Activated CD8-positive, alpha-beta memory T cell treated with anti-CD3 and anti-CD28 coated beads for 24 hours (primary cell): ENCODE measurements at regions not wholly inside any gene's neighbourhood (a gene's known extent, or its start where the extent isn't known, plus 50 kb on each side); places are given as distances from the start of the nearest gene placed in this dataset.

Source experiments
- DNase-seq: peaks from one replicate; pipeline ENCODE4 v3.0.0-alpha.2; 2020

DNA sequence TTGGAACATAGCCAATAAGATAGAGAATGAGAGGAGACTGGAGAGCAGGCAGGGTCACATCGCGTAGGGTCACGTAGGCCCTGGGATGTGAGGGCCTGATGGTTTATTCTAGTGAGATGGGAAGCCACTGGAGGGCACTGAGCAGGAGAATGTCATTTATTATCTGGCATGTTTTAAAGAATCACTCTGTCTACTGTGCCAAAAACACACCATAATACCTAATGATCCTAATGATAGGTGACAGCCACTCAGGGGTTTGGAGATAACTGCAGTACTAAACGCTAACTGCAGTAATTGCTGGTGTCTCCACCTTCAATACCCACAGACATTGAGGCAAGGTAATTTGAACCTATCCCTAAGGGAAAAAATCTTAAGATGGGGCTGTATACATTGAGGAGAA, 185.4 kb downstream of the TTLL7 start:
- no peak for DNase-seq

- DNase-seq: no peak
Measured at GRCh38 chr1:83810144-83810543, 188.8 kb downstream of the TTLL7 start.

DNA sequence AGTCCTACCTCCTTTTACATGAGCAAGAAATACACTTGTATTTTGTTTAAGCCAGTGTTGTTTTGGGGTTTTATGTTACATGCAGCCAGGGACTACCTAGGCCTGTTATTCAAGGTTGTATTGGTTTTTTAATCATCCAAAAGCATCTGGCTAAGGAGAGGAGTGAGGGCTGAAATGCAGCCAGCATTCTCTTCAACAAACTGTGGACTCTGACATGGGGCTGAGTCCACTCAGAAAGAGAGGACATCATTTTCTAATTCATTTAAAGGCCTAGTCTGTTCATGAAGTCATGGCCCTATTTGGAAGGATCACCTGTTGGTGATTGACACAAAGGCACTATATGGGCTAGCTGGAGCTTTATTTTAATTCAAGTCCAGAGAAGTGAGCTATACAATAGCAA, 190.4 kb downstream of the TTLL7 start:
- no peak for DNase-seq

DNA sequence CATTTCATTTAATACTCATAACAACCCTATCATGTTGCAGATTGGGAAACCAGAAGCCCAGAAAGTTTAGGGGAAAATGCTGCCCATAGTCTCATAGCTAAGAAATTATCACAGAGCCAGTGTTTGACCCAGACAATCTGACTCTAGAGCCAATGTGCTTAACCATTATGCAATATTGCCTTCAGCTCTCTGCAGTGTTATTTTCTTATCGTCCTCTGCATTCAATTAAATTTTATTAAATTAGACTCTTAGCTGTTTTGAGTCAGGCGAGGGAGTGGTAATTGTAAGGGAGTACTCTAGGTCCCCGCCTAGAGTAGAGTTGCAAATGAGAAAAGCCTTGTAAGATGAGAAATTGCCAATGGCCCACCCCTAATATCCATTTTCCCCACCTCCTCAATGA, 191.1 kb downstream of the TTLL7 start:
- DNase-seq: no peak

DNA sequence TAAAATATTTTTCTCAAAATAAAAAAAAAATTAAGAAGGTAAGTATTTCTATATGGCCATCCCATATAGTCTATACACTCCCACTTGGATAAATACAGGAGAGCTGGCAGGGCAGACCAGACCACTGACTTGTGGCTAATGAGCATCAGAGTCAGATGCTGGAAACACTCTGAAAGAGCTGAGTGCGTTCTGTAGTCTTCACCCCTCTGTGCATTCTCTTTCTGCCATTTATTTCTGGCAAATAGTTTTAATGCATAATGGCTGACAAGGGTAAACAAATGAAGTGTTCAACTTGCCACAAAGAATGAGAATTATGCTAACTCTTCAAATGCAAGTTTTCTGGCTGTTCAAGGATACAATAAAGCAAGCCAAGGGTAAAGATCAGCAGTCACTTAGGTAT, 191.7 kb downstream of the TTLL7 start:
- no peak for DNase-seq

DNA sequence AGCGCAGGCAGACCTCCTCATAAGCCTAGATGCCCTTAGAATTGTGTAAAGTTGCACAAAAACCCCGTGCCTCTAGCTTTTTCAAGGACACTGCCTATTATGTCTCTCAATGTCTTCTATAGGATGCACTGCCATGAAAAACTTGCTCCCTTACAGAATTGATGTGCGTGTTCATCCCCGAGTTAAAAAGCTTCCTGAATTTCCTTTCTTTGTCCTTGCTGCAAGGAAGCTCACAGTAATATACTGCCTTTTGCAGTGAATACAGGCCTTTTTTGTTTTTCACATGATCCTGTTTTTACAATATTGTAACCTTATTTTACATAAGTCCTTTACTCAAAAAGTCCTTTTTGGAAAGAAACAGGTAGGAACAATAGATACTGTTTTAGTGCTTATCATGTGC, 193.0 kb downstream of the TTLL7 start:
- DNase-seq: no peak

DNA sequence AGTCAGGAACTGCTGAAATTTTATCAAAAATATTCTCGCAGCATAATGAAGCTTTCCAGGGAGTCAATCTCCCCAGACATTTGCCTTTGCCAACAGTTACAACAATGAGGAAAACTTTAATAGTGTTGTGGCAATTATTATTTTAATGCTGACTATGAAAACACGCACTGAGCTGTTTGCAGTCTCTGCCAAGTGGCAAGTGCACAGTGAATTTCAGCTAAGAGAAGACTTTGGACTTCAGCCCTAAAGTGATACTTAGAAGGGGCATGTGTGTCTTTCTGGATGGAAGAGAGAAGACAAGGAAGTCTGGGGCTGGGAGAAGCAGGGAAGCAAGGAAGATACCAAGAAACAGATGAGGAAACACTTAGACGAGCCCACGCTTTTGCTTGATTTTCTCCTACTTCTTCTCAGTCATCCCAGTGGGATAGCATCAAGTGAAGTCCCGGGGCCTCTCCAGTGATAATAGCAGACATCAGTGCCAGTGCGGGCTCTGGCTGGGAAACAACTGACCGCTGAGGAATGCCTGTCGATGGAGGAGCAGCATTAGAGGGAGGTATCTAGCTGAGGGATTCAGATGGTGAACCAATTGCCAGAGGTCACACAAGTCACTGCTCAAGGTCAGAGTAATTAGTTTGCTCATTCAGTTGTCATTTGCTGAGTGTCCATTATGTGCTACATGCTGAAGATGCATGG, 196.3 kb downstream of the TTLL7 start:
- no peak for DNase-seq

DNA sequence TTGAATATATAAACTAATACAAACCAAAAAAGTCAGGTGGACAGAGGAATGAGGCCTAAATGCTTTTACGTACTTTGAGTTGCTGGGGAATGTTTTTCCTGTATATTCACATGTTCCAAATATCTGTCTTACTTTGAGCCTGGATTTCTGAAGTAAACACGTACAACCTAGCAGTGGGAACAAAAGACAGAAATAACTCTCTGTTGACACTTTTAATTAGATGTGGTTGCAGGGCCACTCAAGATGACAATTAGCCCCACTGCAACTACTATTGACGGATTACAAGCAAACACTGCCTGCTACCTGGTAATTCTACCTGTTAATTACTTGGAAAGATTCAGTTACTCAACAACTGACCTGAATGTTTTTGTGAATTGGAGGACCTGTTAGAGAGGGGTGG, 196.9 kb downstream of the TTLL7 start:
- DNase-seq: no peak

- no peak for DNase-seq
Measured at GRCh38 chr1:83800066-83800465, 198.9 kb downstream of the TTLL7 start.

GRCh38 chr1:83799594-83799993, 199.3 kb downstream of the TTLL7 start:
- DNase-seq: no peak

DNA sequence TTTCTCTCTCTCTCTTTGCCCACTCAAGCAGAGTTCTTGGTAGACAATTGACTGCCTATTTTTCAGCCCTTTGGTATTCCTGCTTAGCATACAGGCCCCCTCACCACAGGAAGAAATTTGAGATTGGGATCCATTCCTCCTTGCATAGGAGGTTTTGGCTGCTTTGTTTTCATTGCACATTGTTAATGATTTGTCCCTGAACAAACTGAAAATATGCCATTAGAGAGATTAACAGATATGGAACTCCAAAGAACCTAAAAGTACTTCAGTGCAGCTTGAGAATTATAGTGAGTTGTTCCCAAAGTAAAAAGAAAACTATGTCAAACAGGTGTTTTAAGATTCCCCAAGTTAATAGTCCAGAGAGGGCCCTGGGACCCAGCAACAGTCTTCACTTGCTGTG, 200.0 kb downstream of the TTLL7 start:
- DNase-seq: no peak

GRCh38 chr1:83796409-83796808, 202.5 kb downstream of the TTLL7 start:
- DNase-seq: no peak

GRCh38 chr1:83794384-83794783, 204.5 kb downstream of the TTLL7 start:
- DNase-seq: no peak

GRCh38 chr1:83791821-83792437, 207.0 kb downstream of the TTLL7 start:
- no peak for DNase-seq

DNA sequence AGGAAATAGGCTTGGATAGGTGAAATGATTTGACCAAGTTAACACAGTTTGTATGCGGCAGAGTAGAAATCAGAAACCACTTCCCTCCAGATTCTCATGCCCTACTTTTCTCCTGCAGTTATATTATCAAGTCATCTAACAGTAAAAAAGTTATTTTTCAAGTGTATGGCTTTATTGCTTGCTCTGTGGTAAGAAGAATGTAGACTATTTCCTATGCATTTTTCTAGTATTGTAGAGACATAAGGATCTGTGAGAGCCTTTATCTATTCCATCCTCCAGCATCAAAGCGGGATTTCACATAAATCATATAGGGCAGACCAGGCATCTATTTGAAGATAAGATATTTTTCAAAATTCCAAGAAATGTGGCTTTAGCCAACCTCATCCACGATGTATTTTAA, 208.5 kb downstream of the TTLL7 start:
- DNase-seq: no peak

- no peak for DNase-seq
Measured at GRCh38 chr1:83787246-83787998, 211.5 kb downstream of the TTLL7 start.

DNA sequence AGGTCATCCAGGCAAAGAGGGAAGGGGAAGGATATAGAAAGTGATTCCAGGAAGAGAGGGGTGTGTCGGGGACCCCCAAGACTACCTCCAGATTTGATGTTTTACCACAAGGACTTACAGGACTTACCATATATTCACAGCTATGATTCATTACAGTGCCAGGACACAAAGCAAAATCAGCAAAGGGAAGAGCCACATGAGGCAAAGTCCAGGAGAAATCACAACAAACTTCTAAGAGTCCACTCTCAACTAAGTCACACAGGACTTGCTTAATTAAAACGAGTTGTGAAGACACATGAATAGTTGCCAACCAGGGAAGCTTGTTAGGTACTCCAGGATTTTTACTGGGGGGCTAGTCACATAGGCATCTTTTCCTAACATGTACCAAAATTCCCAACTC, 217.3 kb downstream of the TTLL7 start:
- no peak for DNase-seq

GRCh38 chr1:83779565-83779964, 219.4 kb downstream of the TTLL7 start:
- no peak for DNase-seq

DNA sequence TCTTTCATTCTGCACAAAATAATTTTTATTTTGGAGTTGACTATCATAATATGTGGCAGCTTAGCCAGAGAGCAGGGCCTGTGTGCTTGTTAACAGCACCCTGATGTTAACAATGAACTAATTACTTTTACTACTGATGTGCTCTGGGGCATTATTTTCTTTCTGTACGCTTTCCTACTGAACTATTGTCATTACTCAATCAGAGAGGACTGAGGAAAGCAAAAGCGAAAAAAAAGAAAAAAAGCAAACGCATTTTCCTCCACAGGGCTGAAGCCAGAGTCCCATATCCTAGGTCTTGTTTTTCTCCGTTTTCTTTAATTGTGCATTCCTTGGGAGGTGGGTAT, 221.2 kb downstream of the TTLL7 start:
- DNase-seq: no peak

- DNase-seq: no peak
Measured at GRCh38 chr1:83776913-83777757, 221.8 kb downstream of the TTLL7 start.

DNA sequence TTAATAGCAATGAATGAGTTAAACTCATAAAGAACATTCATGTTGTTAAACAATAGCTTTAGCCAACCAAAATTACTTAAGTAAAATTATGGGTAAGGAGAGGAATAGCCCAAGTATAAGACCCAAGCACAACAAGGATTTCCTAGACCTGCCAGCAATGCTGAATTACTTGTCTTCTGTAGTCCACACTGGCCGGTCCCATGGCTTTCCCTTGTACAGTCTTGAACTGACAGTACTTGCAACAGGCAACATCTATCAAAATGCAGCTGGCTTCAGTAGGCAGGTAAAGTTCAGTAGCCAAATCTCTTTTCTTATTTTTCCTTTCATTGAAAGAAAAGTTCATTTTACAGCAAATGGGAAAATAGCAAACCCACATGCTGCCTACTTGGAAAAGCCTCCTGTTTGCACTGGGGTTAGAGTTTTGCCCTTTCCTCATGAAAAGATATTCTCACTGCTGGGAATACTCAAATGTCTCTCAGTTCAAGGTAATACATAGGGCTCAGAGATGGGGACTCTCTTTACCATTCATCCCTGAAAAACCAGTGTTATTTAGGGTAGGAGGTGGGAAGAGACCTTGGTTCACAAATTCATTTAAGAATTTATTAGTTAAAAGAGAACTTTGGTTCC, 222.8 kb downstream of the TTLL7 start:
- DNase-seq: no peak

DNA sequence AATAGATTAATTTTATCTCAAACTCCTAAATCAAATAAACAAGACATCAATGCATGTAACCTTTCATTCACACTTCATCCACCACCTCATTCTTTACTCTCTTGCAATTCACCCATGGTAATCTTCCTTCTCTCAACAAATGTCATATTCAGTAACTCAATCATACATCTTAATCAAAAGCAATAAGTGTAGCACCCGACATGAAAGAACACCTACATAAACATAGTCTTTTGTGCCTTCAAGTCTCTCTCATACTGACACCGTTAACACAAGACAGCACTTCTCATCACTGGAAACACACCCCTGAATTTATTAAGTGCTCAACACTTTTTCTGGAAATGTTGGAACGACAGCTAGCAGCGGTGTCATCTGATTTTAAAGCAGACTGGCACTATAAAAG, 225.9 kb downstream of the TTLL7 start:
- no peak for DNase-seq

GRCh38 chr1:83770319-83770661, 228.6 kb downstream of the TTLL7 start:
- no peak for DNase-seq
